ENCODE measurements at regions not wholly inside any gene's neighbourhood (a gene's known extent, or its start where the extent isn't known, plus 50 kb on each side); places are given as distances from the start of the nearest gene placed in this dataset.

DNA sequence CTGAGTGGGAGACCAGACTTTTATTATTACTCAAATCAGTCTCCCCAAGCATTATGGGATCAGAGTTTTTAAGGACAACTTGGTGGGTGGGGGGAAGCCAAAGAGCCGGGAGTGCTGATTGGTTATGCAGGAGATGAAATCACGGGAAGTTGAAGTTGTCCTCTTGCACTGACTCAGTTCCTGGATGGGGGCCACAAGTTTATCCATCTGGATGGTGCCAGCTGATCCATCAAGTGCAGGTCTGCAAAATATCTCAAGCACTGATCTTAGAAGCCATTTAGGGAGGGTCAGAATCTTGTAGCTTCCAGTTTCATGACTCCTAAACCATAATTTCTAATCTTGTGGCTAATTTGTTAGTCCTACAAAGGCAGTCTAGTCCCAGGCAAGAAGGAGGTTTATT, 53.5 kb upstream of the LMO1 start:
- no peak overlapping the region for H3K27ac ChIP-seq (ENCODE audit: control insufficient read depth, insufficient read depth, low read length)
- peaks cover 19% of the 10 kb centered on the region for H3K27me3 ChIP-seq (ENCODE audit: control insufficient read depth, extremely low read depth, insufficient read depth, low read length)
- FAIRE-seq: no peak
- H3K36me3 ChIP-seq (ENCODE audit: control insufficient read depth in 2 of 2, extremely low read depth in 1 of 2, insufficient read depth in 2 of 2, low read length in 2 of 2): no peaks in the 10 kb centered on the region
- DNase-seq (ENCODE audit: low read depth, low spot score): no peak
- no peak overlapping the region for H3K4me2 ChIP-seq (ENCODE audit: control insufficient read depth, extremely low read depth, insufficient read depth, low read depth, low read length)
- no peak overlapping the region for H3K4me3 ChIP-seq (ENCODE audit: control insufficient read depth in 2 of 3, extremely low read depth in 1 of 3, insufficient read depth in 2 of 3, low read depth in 1 of 3, low read length in 3 of 3)
- H3K9me1 ChIP-seq (ENCODE audit: control insufficient read depth, extremely low read depth, insufficient read depth, low read length): no peaks in the 10 kb centered on the region
- no peak overlapping the region for H2AFZ ChIP-seq (ENCODE audit: control insufficient read depth, low read length)
- no peak overlapping the region for H3K9ac ChIP-seq (ENCODE audit: control insufficient read depth, extremely low read depth, insufficient read depth, low read length)
- H3K4me1 ChIP-seq (ENCODE audit: control insufficient read depth, extremely low read depth, insufficient read depth, low read length): no peaks in the 10 kb centered on the region
- no peaks in the 10 kb centered on the region for H3K79me2 ChIP-seq (ENCODE audit: control insufficient read depth, insufficient read depth, low read length)
- H4K20me1 ChIP-seq (ENCODE audit: control insufficient read depth, extremely low read depth, insufficient read depth, low read length): no peaks in the 10 kb centered on the region
- no peaks in the 10 kb centered on the region for H3K9me3 ChIP-seq (ENCODE audit: control insufficient read depth, low read depth, low read length)
- dilution Hi-C loops (cut with MboI; ENCODE audit: extremely low pct_ligation_motif_present, low sequenced_read_pairs): no loop called here
- TF ChIP-seq, protein P1, sequence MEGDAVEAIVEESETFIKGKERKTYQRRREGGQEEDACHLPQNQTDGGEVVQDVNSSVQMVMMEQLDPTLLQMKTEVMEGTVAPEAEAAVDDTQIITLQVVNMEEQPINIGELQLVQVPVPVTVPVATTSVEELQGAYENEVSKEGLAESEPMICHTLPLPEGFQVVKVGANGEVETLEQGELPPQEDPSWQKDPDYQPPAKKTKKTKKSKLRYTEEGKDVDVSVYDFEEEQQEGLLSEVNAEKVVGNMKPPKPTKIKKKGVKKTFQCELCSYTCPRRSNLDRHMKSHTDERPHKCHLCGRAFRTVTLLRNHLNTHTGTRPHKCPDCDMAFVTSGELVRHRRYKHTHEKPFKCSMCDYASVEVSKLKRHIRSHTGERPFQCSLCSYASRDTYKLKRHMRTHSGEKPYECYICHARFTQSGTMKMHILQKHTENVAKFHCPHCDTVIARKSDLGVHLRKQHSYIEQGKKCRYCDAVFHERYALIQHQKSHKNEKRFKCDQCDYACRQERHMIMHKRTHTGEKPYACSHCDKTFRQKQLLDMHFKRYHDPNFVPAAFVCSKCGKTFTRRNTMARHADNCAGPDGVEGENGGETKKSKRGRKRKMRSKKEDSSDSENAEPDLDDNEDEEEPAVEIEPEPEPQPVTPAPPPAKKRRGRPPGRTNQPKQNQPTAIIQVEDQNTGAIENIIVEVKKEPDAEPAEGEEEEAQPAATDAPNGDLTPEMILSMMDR (optimal IDR thresholded peaks at IDR 0.05 in 1 of 3, IDR thresholded peaks at IDR 0.05 in 1 of 3, conservative IDR thresholded peaks at IDR 0.05 in 1 of 3; ENCODE audit: extremely low read depth in 1 of 3, insufficient read depth in 2 of 3, low read length in 3 of 3): no peak
- TF ChIP-seq EZH2 (IDR thresholded peaks at IDR 0.05; ENCODE audit: low read length): no peak

DNA sequence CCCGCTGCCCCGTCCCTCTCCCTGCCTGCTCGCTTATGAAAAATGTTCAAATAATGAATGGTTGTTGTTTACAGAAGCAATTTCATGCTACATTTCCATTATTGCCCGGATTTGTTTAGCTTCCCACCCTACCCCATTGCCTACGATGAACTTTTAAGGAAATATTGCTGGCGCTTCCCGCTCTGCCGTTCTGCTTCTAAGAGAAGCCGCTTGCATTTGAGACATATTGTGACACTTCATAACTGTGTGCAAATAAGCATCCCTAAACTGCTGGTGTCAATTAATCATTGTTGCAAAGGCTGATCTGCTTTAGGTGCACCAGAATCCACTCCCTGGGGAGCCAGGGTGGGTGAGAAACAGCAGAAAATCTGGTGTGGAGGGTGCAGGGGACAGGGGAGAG, 52.3 kb upstream of the LMO1 start:
- DNase-seq (ENCODE audit: low read depth, low spot score) (no peak), FAIRE-seq (no peak)
- Histone ChIP-seq H3K27me3 (ENCODE audit: control insufficient read depth, extremely low read depth, insufficient read depth, low read length) (peaks cover 16% of the 10 kb centered on the region), H3K9ac (ENCODE audit: control insufficient read depth, extremely low read depth, insufficient read depth, low read length) (no peak overlapping the region), H3K36me3 (ENCODE audit: control insufficient read depth in 2 of 2, extremely low read depth in 1 of 2, insufficient read depth in 2 of 2, low read length in 2 of 2) (no peaks in the 10 kb centered on the region), H2AFZ (ENCODE audit: control insufficient read depth, low read length) (no peak overlapping the region), H3K4me3 (ENCODE audit: control insufficient read depth in 2 of 3, extremely low read depth in 1 of 3, insufficient read depth in 2 of 3, low read depth in 1 of 3, low read length in 3 of 3) (no peak overlapping the region), H3K9me3 (ENCODE audit: control insufficient read depth, low read depth, low read length) (no peaks in the 10 kb centered on the region), H3K27ac (ENCODE audit: control insufficient read depth, insufficient read depth, low read length) (no peak overlapping the region), H3K4me1 (ENCODE audit: control insufficient read depth, extremely low read depth, insufficient read depth, low read length) (no peaks in the 10 kb centered on the region), H3K9me1 (ENCODE audit: control insufficient read depth, extremely low read depth, insufficient read depth, low read length) (no peaks in the 10 kb centered on the region), H3K4me2 (ENCODE audit: control insufficient read depth, extremely low read depth, insufficient read depth, low read depth, low read length) (no peak overlapping the region), H4K20me1 (ENCODE audit: control insufficient read depth, extremely low read depth, insufficient read depth, low read length) (no peaks in the 10 kb centered on the region), H3K79me2 (ENCODE audit: control insufficient read depth, insufficient read depth, low read length) (no peaks in the 10 kb centered on the region)
- dilution Hi-C loops (cut with MboI; ENCODE audit: extremely low pct_ligation_motif_present, low sequenced_read_pairs): no loop called here
- no peak for TF ChIP-seq EZH2 (IDR thresholded peaks at IDR 0.05; ENCODE audit: low read length)
- TF ChIP-seq, protein P1 (optimal IDR thresholded peaks at IDR 0.05 in 1 of 3, IDR thresholded peaks at IDR 0.05 in 1 of 3, conservative IDR thresholded peaks at IDR 0.05 in 1 of 3; ENCODE audit: extremely low read depth in 1 of 3, insufficient read depth in 2 of 3, low read length in 3 of 3): no peak

Measured in keratinocyte (primary cell).